ENCODE measurements at regions not wholly inside any gene's neighbourhood (a gene's known extent, or its start where the extent isn't known, plus 50 kb on each side); places are given as distances from the start of the nearest gene placed in this dataset.

- TF ChIP-seq, protein P1, sequence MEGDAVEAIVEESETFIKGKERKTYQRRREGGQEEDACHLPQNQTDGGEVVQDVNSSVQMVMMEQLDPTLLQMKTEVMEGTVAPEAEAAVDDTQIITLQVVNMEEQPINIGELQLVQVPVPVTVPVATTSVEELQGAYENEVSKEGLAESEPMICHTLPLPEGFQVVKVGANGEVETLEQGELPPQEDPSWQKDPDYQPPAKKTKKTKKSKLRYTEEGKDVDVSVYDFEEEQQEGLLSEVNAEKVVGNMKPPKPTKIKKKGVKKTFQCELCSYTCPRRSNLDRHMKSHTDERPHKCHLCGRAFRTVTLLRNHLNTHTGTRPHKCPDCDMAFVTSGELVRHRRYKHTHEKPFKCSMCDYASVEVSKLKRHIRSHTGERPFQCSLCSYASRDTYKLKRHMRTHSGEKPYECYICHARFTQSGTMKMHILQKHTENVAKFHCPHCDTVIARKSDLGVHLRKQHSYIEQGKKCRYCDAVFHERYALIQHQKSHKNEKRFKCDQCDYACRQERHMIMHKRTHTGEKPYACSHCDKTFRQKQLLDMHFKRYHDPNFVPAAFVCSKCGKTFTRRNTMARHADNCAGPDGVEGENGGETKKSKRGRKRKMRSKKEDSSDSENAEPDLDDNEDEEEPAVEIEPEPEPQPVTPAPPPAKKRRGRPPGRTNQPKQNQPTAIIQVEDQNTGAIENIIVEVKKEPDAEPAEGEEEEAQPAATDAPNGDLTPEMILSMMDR (IDR thresholded peaks at IDR 0.05; ENCODE audit: low read depth, low read length, missing input control): no peak
- TF ChIP-seq FOXA2 (IDR thresholded peaks at IDR 0.05): no peak
- TF ChIP-seq, protein P2, sequence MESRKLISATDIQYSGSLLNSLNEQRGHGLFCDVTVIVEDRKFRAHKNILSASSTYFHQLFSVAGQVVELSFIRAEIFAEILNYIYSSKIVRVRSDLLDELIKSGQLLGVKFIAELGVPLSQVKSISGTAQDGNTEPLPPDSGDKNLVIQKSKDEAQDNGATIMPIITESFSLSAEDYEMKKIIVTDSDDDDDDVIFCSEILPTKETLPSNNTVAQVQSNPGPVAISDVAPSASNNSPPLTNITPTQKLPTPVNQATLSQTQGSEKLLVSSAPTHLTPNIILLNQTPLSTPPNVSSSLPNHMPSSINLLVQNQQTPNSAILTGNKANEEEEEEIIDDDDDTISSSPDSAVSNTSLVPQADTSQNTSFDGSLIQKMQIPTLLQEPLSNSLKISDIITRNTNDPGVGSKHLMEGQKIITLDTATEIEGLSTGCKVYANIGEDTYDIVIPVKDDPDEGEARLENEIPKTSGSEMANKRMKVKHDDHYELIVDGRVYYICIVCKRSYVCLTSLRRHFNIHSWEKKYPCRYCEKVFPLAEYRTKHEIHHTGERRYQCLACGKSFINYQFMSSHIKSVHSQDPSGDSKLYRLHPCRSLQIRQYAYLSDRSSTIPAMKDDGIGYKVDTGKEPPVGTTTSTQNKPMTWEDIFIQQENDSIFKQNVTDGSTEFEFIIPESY (IDR thresholded peaks at IDR 0.05): no peak
- TF ChIP-seq GABPA (IDR thresholded peaks at IDR 0.05 in 1 of 2, conservative IDR thresholded peaks at IDR 0.05 in 1 of 2): no peak
- no peak for TF ChIP-seq SP1 (IDR thresholded peaks at IDR 0.05)
- TF ChIP-seq YY1 (IDR thresholded peaks at IDR 0.05): no peak
Measured at GRCh38 chr13:34201050-34201913, 383.3 kb downstream of the RFC3 start (continued).

DNA sequence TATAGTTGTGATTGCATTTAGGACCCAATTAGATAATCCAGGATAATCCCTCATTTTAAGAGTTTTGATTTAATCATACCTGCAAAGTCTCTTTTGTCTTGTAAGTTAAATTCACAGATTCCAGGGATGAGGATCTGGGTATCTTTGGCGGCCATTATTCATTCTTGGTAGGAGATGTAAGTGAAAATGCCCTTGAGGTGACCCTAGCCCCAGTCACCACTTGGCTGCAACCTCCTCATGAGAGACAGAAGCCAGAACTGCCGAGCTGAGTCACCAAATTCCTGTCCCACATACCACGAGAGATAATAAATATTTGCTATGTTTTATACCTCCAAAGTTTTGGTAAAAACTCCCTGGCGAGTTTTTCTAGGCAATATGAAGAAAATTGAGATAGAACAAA lies 389.4 kb downstream of the RFC3 start:
- DNase-seq (ENCODE audit: low spot score): no peak
- WGBS: 60% methylated on average over 4 of the region's 4 CpGs
- no peak overlapping the region for H3K9ac ChIP-seq (ENCODE audit: low read depth in 1 of 2, low read length in 2 of 2)

DNA sequence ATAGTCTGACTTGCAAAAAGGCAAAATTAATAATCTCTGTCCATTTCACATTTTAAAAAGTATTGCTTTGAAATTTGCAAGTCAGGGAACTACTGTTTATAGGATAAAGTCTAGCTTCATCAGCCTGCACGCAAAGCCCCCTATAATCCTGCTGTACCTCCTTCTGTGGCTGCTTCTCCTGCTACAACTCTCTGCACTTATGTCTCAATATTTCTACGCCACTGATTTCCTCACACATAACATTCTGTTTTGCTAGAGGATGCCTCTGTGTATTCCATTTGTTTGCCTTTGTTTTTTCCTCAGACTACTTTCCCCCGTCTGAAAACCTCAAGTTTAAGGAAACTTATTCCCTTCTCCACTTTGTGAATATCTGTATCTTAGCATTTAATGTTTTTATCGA lies 389.9 kb downstream of the RFC3 start:
- 77% methylated on average over 4 of the region's 4 CpGs for WGBS

More for the DNA sequence above, 389.4 kb downstream of the RFC3 start:
- H3K27me3 ChIP-seq (ENCODE audit: control insufficient read depth in 4 of 4, insufficient read depth in 4 of 4, low read length in 3 of 4): no peaks in the 10 kb centered on the region
- no peaks in the 10 kb centered on the region for H3K4me1 ChIP-seq (ENCODE audit: control insufficient read depth in 4 of 4, insufficient read depth in 4 of 4, low read length in 3 of 4)
- TF ChIP-seq HNF4G (IDR thresholded peaks at IDR 0.05) (no peak), RAD21 (IDR thresholded peaks at IDR 0.05) (no peak), YY1 (IDR thresholded peaks at IDR 0.05) (peak; percentile 56), NR2F2 (IDR thresholded peaks at IDR 0.05) (peak; percentile 59), JUND (IDR thresholded peaks at IDR 0.05) (peak; percentile 45 to 59), FOXA1 (IDR thresholded peaks at IDR 0.05) (no peak), TAF1 (conservative IDR thresholded peaks at IDR 0.05) (no peak), RXRA (IDR thresholded peaks at IDR 0.05) (peak; percentile 20 to 22), HNF4A (conservative IDR thresholded peaks at IDR 0.05) (no peak)
- TF ChIP-seq, protein P1 (IDR thresholded peaks at IDR 0.05; ENCODE audit: low read depth, low read length, missing input control): no peak
- no peak overlapping the region for H3K4me3 ChIP-seq (ENCODE audit: low read depth in 1 of 3, low read length in 3 of 3)
- no peaks in the 10 kb centered on the region for H3K9me3 ChIP-seq (ENCODE audit: control insufficient read depth in 4 of 4, low read length in 3 of 4)
- H3K36me3 ChIP-seq (ENCODE audit: control insufficient read depth in 4 of 4, insufficient read depth in 3 of 4, low read depth in 1 of 4, low read length in 3 of 4): no peaks in the 10 kb centered on the region
- H3K27ac ChIP-seq (ENCODE audit: low read depth in 1 of 2, low read length in 2 of 2): no peak overlapping the region

More for the DNA sequence above, 389.9 kb downstream of the RFC3 start:
- no peak for DNase-seq (ENCODE audit: low spot score)
- Histone ChIP-seq H3K9ac (ENCODE audit: low read depth in 1 of 2, low read length in 2 of 2) (no peak overlapping the region), H3K9me3 (ENCODE audit: control insufficient read depth in 4 of 4, low read length in 3 of 4) (no peaks in the 10 kb centered on the region), H3K36me3 (ENCODE audit: control insufficient read depth in 4 of 4, insufficient read depth in 3 of 4, low read depth in 1 of 4, low read length in 3 of 4) (no peaks in the 10 kb centered on the region), H3K4me1 (ENCODE audit: control insufficient read depth in 4 of 4, insufficient read depth in 4 of 4, low read length in 3 of 4) (no peaks in the 10 kb centered on the region), H3K27me3 (ENCODE audit: control insufficient read depth in 4 of 4, insufficient read depth in 4 of 4, low read length in 3 of 4) (no peaks in the 10 kb centered on the region), H3K4me3 (ENCODE audit: low read depth in 1 of 3, low read length in 3 of 3) (no peak overlapping the region), H3K27ac (ENCODE audit: low read depth in 1 of 2, low read length in 2 of 2) (no peak overlapping the region)
- TF ChIP-seq GABPA (IDR thresholded peaks at IDR 0.05 in 1 of 2, conservative IDR thresholded peaks at IDR 0.05 in 1 of 2) (no peak), FOXA1 (IDR thresholded peaks at IDR 0.05) (no peak), REST (IDR thresholded peaks at IDR 0.05) (no peak), SP1 (IDR thresholded peaks at IDR 0.05) (no peak), HNF4A (conservative IDR thresholded peaks at IDR 0.05) (no peak)
- TF ChIP-seq, protein P2 (IDR thresholded peaks at IDR 0.05): no peak

Data from liver (tissue), 8 donors.